IMR-90 (cell line): ENCODE measurements at regions not wholly inside any gene's neighbourhood (a gene's known extent, or its start where the extent isn't known, plus 50 kb on each side); places are given as distances from the start of the nearest gene placed in this dataset.

Experiments
- ATAC-seq: fragments of 200-7000 bp; cut with Tn5 transposase; 2 replicates; pipeline ENCODE4 v1.9.1; 2020; ENCODE audit warnings: low read depth, mild to moderate bottlenecking, moderate library complexity
- BruUV-seq: library from RNA; stranded (reverse); fragments of 400-500 nt; replicated peaks from 2 replicates; lab custom pipeline; 2021; lab: Mats Ljungman, UMichigan
- CTCF ChIA-PET: fragments of 300-600 bp; formaldehyde crosslinking; extraction: SDS; loops from one replicate; lab custom pipeline; 2021; ENCODE audit warnings: antibody characterized with exemption; lab: Yijun Ruan, JAX
- POLR2A ChIA-PET: fragments of 300-600 bp; sonication (Branson Sonifier 250); formaldehyde crosslinking; loops from one replicate; lab custom pipeline; 2022; ENCODE audit warnings: antibody characterized with exemption; ENCODE audit not compliant: unreplicated experiment; lab: Charles Lee
- DNase-seq: peaks from one replicate; pipeline ENCODE4 v3.0.0; 2013
- H2AFZ ChIP-seq: replicated peaks from 2 replicates; pipeline ENCODE3; 2013; ENCODE audit warnings: low read length, mild to moderate bottlenecking; ENCODE audit not compliant: poor library complexity
- H2AK5ac ChIP-seq: 2 replicates; pipeline ENCODE4 v1.6.1; 2013; ENCODE audit warnings: low read depth, low read length, inconsistent platforms
- H2AK9ac ChIP-seq: replicated peaks from 2 replicates; pipeline ENCODE3; 2013; ENCODE audit warnings: mild to moderate bottlenecking, low read depth, low read length, moderate library complexity; ENCODE audit not compliant: poor library complexity
- H2BK120ac ChIP-seq: 2 replicates; pipeline ENCODE4 v1.6.1; 2013; ENCODE audit warnings: low read depth, low read length, inconsistent platforms
- H2BK15ac ChIP-seq: 3 replicates; pipeline ENCODE4 v1.6.1; 2013; ENCODE audit warnings: low read depth, low read length, inconsistent platforms
- H2BK20ac ChIP-seq: 2 replicates; pipeline ENCODE4 v1.6.1; 2013; ENCODE audit warnings: low read depth, mild to moderate bottlenecking, inconsistent platforms, low read length, moderate library complexity
- H2BK5ac ChIP-seq: 2 replicates; pipeline ENCODE4 v1.6.1; 2013; ENCODE audit warnings: mild to moderate bottlenecking, low read depth, low read length, inconsistent platforms; ENCODE audit not compliant: poor library complexity, severe bottlenecking
- H3K14ac ChIP-seq: replicated peaks from 2 replicates; pipeline ENCODE4 v1.6.1; 2013; ENCODE audit warnings: low read depth, low read length, inconsistent platforms
- H3K18ac ChIP-seq: 2 replicates; pipeline ENCODE4 v1.6.1; 2013; ENCODE audit warnings: low read depth, low read length, control low read depth
- H3K23ac ChIP-seq: 2 replicates; pipeline ENCODE4 v1.6.1; 2013; ENCODE audit warnings: low read depth, low read length, inconsistent platforms
- H3K27ac ChIP-seq: 2 replicates; pipeline ENCODE4 v1.5.1; 2013; ENCODE audit warnings: mild to moderate bottlenecking, control low read depth, low read length; ENCODE audit not compliant: insufficient read depth
- H3K27me3 ChIP-seq: 2 replicates; pipeline ENCODE4 v1.6.1; 2013; ENCODE audit warnings: low read length; ENCODE audit not compliant: control insufficient read depth, insufficient read depth
- H3K36me3 ChIP-seq: 2 replicates; pipeline ENCODE4 v1.6.1; 2013; ENCODE audit warnings: low read length, mixed read lengths; ENCODE audit not compliant: control insufficient read depth, insufficient read depth
- H3K4ac ChIP-seq: 2 replicates; pipeline ENCODE4 v1.6.1; 2013; ENCODE audit warnings: low read depth, low read length, inconsistent platforms
- H3K4me1 ChIP-seq: 2 replicates; pipeline ENCODE4 v1.6.1; 2013; ENCODE audit warnings: low read length, mixed read lengths; ENCODE audit not compliant: control insufficient read depth, insufficient read depth
- H3K4me2 ChIP-seq: 2 replicates; pipeline ENCODE4 v1.6.1; 2013; ENCODE audit warnings: low read depth, mild to moderate bottlenecking, control low read depth, low read length, moderate library complexity
- H3K4me3 ChIP-seq: 2 replicates; pipeline ENCODE4 v1.5.1; 2013; ENCODE audit warnings: low read depth, mild to moderate bottlenecking, control low read depth, low read length, moderate library complexity; ENCODE audit not compliant: insufficient read depth
- H3K56ac ChIP-seq: 2 replicates; pipeline ENCODE4 v1.6.1; 2013; ENCODE audit warnings: low read length, inconsistent platforms; ENCODE audit not compliant: insufficient read depth; ENCODE audit errors: extremely low read depth
- H3K79me1 ChIP-seq, 2 experiments: 2 replicates each; pipeline ENCODE4 v1.6.1; 2013; ENCODE audit warnings: low read length in 2 of 2, inconsistent platforms in 1 of 2, low read depth in 1 of 2
- H3K9ac ChIP-seq: 2 replicates; pipeline ENCODE4 v1.6.1; 2013; ENCODE audit warnings: low read depth, low read length, control low read depth
- H3K9me1 ChIP-seq: 2 replicates; pipeline ENCODE4 v1.6.1; 2013; ENCODE audit warnings: low read length, inconsistent platforms; ENCODE audit not compliant: insufficient read depth
- H3K9me3 ChIP-seq: 2 replicates; pipeline ENCODE4 v1.6.1; 2013; ENCODE audit warnings: low read length; ENCODE audit not compliant: control insufficient read depth, insufficient read depth
- H4K20me1 ChIP-seq: 2 replicates; pipeline ENCODE4 v1.6.1; 2013; ENCODE audit warnings: low read length, inconsistent platforms; ENCODE audit not compliant: insufficient read depth
- H4K5ac ChIP-seq: 2 replicates; pipeline ENCODE4 v1.6.1; 2013; ENCODE audit warnings: mild to moderate bottlenecking, low read depth, low read length, control low read depth
- H4K8ac ChIP-seq, 2 experiments: 2 replicates each; pipeline ENCODE4 v1.6.1; 2013; ENCODE audit warnings: low read depth in 2 of 2, low read length in 2 of 2, control low read depth in 1 of 2, inconsistent platforms in 1 of 2
- H4K91ac ChIP-seq: 2 replicates; pipeline ENCODE4 v1.6.1; 2013; ENCODE audit warnings: low read depth, low read length, inconsistent platforms; ENCODE audit not compliant: insufficient read depth
- BHLHE40 ChIP-seq: fragments of 150-350 bp; IDR thresholded peaks from 2 replicates; pipeline ENCODE4 v1.6.1; 2016; ENCODE audit warnings: mild to moderate bottlenecking, low read depth, low read length
- CHD1 ChIP-seq: IDR thresholded peaks from 2 replicates; pipeline ENCODE4 v1.6.1; 2012; ENCODE audit warnings: low read depth, low read length, improper control_type of control experiment
- CTCF ChIP-seq: conservative IDR thresholded peaks from 2 replicates; pipeline ENCODE4 v1.5.1; 2012; ENCODE audit warnings: mild to moderate bottlenecking, low read depth, low read length, improper control_type of control experiment
- MAFK ChIP-seq: IDR thresholded peaks from 2 replicates; pipeline ENCODE4 v1.6.1; 2012; ENCODE audit warnings: low read depth, low read length, improper control_type of control experiment
- MAZ ChIP-seq: IDR thresholded peaks from 2 replicates; pipeline ENCODE4 v1.6.1; 2012; ENCODE audit warnings: low read depth, mild to moderate bottlenecking, low read length, improper control_type of control experiment, moderate library complexity, borderline replicate concordance
- MXI1 ChIP-seq: IDR thresholded peaks from 2 replicates; pipeline ENCODE4 v1.6.1; 2012; ENCODE audit warnings: low read depth, mild to moderate bottlenecking, low read length, moderate library complexity, borderline replicate concordance
- NFE2L2 ChIP-seq: fragments of 150-350 bp; IDR thresholded peaks from 2 replicates; pipeline ENCODE4 v1.6.1; 2016; ENCODE audit warnings: low read depth, mild to moderate bottlenecking, low read length
- RCOR1 ChIP-seq: IDR thresholded peaks from 2 replicates; pipeline ENCODE4 v1.6.1; 2012; ENCODE audit warnings: mild to moderate bottlenecking, low read length, improper control_type of control experiment; ENCODE audit not compliant: insufficient replicate concordance
- WGBS, 2 experiments: methylation state at CpG; one replicate each; pipeline versions ENCODE4 v1.1.5 to v1.1.7; 2013; ENCODE audit warnings: missing lambda C conversion rate in 2 of 2; ENCODE audit not compliant: insufficient read length in 1 of 2; ENCODE audit errors: extremely low coverage in 2 of 2; 5-methylcytosine and 5-hydroxymethylcytosine counted together
- dilution Hi-C: fragments of 300-500 bp; cut with HindIII; formaldehyde crosslinking; loops from one replicate; pipeline ENCODE4 v1.14.3; 2018; ENCODE audit warnings: low sequenced_read_pairs; ENCODE audit not compliant: unreplicated experiment
- in situ Hi-C: fragments of 300-500 bp; cut with MboI; formaldehyde crosslinking; loops from 3 replicates; pipeline ENCODE4 v1.14.3; 2019; ENCODE audit warnings: low sequenced_read_pairs, inconsistent platforms, mixed read lengths
- intact Hi-C: fragments of 100-400 bp; cut with micrococcal nuclease; formaldehyde crosslinking; loops from 2 replicates; pipeline ENCODE4 v1.10.0; 2022
- TF ChIP-seq, protein P1 (sequence below): fragments of 150-350 bp; IDR thresholded peaks from 2 replicates; pipeline ENCODE4 v1.6.1; 2016; ENCODE audit warnings: low read depth, mild to moderate bottlenecking, low read length, moderate library complexity, borderline replicate concordance

DNA sequence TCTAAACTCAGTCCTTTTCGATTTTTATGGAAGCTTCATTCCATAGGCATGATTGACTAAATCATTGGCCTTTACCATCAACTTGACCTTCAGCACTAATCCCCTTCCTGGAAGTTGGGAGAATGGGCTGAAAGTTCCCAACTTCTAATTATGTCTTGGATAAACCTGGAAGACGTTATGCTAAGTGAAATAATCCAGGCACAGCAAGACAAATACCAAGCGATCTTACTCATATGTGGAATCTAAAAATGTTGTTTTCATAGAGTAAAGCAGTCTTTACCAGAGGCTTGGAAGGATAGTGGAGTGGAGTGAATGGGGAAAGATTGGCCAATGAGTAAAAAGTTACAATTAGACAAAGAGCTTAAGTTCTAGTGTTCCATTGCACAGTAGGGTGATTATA is 1453.2 kb downstream of the PLA2G4A start:
- Histone ChIP-seq H4K20me1 (no peaks in the 10 kb centered on the region), H3K23ac (no peak overlapping the region), H3K9me1 (no peaks in the 10 kb centered on the region), H3K9ac (no peak overlapping the region), H3K56ac (no peak overlapping the region), H2BK120ac (no peak overlapping the region), H3K18ac (no peak overlapping the region), H3K4ac (no peak overlapping the region), H3K4me1 (no peaks in the 10 kb centered on the region), H2AK9ac (no peak overlapping the region), H3K9me3 (no peaks in the 10 kb centered on the region), H3K79me1 (no peaks in the 10 kb centered on the region), H2BK5ac (no peak overlapping the region), H2AK5ac (no peak overlapping the region), H4K5ac (no peak overlapping the region), H3K14ac (no peak overlapping the region), H2BK15ac (no peak overlapping the region), H4K91ac (no peak overlapping the region), H3K4me2 (no peak overlapping the region), H4K8ac (no peak overlapping the region), H3K27ac (no peak overlapping the region), H2BK20ac (no peak overlapping the region), H3K4me3 (no peak overlapping the region), H3K36me3 (no peaks in the 10 kb centered on the region), H3K27me3 (no peaks in the 10 kb centered on the region), H2AFZ (no peak overlapping the region)
- no TSS peak for BruUV-seq
- POLR2A ChIA-PET, result no interaction called here
- DNase-seq (peak; percentile 41), ATAC-seq (peak; percentile 42; the same call in 1 of the 2 replicates)
- intact Hi-C loops (no loop called here), dilution Hi-C loops (no loop called here), in situ Hi-C loops (no loop called here)
- CTCF ChIA-PET, result no interaction called here
- no peak for TF ChIP-seq RCOR1
- TF ChIP-seq MXI1, result no peak
- no peak for TF ChIP-seq BHLHE40
- TF ChIP-seq, protein P1, sequence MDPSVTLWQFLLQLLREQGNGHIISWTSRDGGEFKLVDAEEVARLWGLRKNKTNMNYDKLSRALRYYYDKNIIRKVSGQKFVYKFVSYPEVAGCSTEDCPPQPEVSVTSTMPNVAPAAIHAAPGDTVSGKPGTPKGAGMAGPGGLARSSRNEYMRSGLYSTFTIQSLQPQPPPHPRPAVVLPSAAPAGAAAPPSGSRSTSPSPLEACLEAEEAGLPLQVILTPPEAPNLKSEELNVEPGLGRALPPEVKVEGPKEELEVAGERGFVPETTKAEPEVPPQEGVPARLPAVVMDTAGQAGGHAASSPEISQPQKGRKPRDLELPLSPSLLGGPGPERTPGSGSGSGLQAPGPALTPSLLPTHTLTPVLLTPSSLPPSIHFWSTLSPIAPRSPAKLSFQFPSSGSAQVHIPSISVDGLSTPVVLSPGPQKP, result no peak
- no peak for TF ChIP-seq NFE2L2
- no peak for TF ChIP-seq MAFK
- TF ChIP-seq CHD1, result no peak
- no peak for TF ChIP-seq MAZ
- TF ChIP-seq CTCF, result no peak
- WGBS, 2 experiments, result no CpG with 5 or more reads among the region's 3 CpGs
